HG03060 (cell line): ENCODE measurements at regions not wholly inside any gene's neighbourhood (a gene's known extent, or its start where the extent isn't known, plus 50 kb on each side); places are given as distances from the start of the nearest gene placed in this dataset.
"Not testable (repeated sequence)": the region's sequence is repeated elsewhere in the genome, so short reads cannot be mapped to it uniquely, and the experiment has no call there.

ENCODE experiments used
- ATAC-seq: cut with Tn5 transposase; IDR thresholded peaks from one replicate; pipeline ENCODE4 v1.9.1; 2021; ENCODE audit warnings: low read depth, moderate number of reproducible peaks; ENCODE audit not compliant: unreplicated experiment

DNA sequence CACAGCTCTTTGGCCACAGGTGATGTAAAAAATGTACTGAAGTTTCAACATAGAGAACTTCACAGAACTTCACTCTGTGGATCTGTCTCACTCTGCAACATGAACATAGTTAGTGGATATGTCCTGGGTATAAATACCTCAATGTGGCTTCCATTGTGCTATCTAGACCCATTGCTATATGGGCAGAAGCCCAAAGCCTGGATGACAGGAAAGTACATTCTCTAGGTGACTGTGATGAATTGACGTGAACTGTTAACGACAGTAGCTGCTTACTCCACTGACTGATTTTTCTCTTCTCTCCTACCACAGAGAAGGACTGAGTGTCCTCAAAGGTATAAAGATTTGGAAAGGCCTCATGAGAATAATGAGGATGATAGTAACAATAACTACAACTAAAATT lies 270.1 kb upstream of the FTMT start:
- no peak for ATAC-seq

DNA sequence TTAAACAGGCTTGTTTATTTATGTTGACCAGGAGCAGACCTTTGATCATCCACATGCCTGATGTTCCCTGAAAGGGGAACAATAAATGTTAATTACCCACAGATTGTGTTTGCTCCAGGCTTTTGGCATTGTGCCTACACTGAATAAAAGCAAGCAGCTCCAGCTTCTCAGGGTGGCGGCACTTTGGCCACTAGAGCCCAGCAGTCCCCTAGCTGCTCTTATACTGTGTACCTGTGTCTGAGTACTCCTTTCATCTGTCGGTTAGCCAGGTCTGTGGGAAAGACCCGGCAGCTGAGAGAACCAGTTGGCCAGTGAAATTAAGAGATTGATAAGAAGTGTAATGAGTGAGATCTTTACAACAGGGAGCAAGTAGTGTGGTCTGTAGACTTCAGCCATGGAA lies 254.8 kb upstream of the FTMT start:
- ATAC-seq: no peak

DNA sequence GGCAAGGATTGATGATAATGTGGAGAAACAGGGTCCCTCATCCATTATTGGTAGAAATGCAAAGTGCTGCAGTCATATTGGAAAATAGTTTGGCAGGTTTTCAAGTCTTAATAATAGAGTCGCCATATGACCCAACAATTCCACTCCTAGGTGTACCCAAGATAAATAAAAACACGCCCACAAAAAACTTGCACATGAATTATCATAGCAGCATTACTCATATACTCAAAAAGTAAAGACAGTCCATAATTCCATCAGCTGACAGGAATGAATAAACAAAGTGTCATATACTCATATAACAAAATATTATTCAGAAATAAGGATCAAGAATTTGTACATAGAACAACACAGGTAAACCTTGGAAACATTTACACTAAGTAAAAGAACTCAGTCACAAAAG lies 242.9 kb upstream of the FTMT start:
- ATAC-seq: no peak

DNA sequence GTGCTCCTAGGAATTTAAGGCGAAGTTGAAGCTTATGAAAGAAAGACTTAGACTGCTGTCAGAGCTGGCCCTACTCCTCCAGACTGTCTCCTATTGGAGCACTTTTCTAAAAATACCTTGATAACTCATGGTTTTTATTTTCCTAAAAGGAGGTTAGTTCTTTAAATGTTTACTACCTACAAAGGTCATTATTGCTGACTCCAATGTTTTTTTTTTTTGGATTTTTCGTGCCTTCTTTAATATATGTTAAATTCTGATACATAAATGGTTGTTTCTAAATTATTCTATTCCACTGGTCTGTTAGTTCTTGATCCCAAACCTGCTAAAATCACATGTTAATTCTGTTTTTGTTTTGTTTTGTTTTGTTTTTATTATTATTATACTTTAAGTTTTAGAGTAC lies 227.6 kb upstream of the FTMT start:
- ATAC-seq: no peak

DNA sequence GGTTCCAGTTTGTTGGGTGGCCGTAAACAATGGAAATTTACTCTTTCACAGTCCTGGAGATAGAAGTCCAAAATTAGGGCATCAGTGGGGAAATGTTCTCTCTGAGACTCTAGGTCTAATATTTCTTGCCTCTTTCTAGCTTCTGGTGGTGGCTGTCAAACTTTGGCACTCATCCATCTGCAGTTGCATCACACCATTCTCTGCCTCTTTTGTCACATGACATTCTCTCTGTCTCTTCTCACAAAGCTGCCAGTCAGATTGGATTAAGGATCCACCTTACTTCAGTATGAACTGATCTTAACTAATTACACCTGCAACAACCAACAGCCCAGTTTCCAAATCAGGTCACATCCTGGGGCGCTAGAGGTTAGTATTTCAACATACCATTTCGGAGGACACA lies 222.9 kb upstream of the FTMT start:
- no peak for ATAC-seq

DNA sequence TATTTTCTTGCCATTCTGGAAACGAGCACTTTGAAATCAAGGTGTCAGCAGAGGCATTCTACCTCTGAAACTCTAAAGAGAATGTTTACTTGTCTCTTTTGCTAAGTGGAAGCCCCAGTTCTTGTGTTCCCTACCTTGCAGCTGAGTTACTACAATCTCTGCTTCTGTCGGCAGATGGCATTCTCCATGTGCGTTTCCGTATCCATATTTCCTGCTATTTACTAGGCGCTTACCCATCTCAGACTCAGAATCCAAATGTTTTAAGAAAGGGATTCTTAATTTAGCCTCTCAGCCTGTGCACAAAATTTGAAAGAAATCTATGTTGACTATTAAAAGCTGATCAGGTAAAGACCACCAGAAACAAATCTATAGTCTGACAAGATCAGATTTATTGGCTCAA lies 221.3 kb upstream of the FTMT start:
- no peak for ATAC-seq

GRCh38 chr5:121634946-121635345 lies 216.7 kb upstream of the FTMT start:
- no peak for ATAC-seq

DNA sequence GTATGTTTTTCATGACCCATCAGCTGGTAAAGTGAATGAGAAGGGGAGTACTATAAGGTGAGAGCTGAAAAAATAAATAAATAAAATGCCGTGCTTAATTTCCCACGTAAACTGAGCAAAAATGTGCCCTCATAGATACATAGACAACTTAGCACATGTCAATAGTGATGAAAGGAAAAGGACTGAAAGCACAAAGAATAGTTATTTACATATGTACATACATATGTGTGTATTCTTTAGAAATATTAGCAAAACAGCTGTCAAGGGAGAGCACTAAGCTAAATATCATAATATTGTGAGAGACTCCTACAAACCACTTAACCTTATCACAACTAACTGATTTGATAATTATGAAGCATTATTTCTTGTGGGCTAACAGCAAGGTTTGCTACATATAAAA lies 213.6 kb upstream of the FTMT start:
- no peak for ATAC-seq

- no peak for ATAC-seq
Measured at GRCh38 chr5:121640298-121640697, 211.4 kb upstream of the FTMT start.

- ATAC-seq: no peak
Measured at GRCh38 chr5:121658221-121658620, 193.5 kb upstream of the FTMT start.

GRCh38 chr5:121660142-121660541 lies 191.5 kb upstream of the FTMT start:
- ATAC-seq: no peak

GRCh38 chr5:121665542-121665941 lies 186.1 kb upstream of the FTMT start:
- ATAC-seq: not testable (repeated sequence)

- ATAC-seq: no peak
Measured at GRCh38 chr5:121667292-121667691, 184.4 kb upstream of the FTMT start.

DNA sequence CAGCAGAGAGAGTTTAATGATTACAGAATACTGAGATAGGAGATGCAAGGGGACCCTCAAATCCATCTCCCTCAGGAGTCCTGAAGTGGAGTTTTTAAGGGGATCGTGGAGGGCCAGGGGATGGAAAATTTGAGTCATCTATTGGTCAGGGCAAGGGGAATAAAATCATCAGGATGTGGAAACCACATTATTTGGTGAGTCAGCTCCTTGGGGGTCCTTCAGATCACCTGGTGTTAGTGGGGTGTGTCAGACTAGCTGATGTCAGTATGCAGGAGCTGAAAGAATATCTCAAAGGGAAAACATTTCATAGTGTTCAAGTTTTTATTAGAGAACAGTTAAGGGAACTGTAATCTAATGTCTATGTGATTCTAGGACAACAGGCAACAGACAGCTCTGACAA lies 183.0 kb upstream of the FTMT start:
- ATAC-seq: no peak

- no peak for ATAC-seq
Measured at GRCh38 chr5:121671624-121672023, 180.1 kb upstream of the FTMT start.

GRCh38 chr5:121675924-121676323 lies 175.8 kb upstream of the FTMT start:
- no peak for ATAC-seq

DNA sequence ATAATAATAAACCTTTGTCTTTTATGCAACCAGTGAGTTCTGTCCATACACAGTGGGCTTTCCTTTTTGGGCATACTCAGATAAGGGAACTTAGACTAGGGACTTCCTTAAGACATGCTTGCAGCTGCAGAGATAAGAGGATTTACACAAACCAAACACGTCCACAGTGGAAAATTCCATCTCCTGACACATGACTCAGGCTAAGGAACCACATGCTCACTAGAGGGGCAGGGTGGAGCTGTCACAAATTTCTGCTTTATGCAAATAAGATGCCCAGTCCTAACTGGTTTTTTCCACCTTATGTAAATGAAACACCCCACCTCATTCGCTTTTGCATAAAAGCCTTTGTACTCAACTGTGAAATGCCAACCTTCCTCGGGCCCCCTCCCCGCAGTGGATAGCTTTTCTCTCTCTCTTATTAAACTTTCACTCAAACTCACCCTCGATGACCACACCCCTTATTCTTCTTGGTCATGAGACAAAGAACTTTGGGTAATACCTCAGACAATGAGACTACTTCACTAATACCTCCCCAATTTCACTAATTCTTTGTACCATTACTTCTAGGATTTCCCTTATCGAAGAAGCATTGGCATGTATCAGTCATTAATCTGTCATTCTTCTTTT lies 170.3 kb upstream of the FTMT start:
- ATAC-seq: no peak

DNA sequence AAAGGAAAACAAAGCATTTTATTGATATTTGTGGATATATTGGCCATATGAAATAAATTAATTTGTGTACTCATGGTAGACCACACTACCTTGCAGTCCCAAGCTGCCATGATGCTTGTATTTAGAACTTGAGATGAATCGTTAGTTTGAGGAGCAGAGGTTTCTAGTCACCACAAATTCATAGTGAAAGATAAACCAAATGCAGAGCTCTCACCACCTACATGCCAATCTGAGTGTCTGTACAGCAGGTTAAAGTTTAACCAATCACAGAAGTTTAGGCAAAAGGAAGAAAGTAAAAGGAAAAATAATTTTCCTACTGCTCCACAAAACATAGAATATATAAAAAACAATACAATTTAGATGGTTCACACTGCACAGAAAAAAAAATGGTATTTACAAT lies 163.6 kb upstream of the FTMT start:
- ATAC-seq: no peak

- no peak for ATAC-seq
Measured at GRCh38 chr5:121688781-121689180, 162.9 kb upstream of the FTMT start.

- ATAC-seq: no peak
Measured at GRCh38 chr5:121691478-121691877, 160.2 kb upstream of the FTMT start.

- no peak for ATAC-seq
Measured at GRCh38 chr5:121692158-121692557, 159.5 kb upstream of the FTMT start.

DNA sequence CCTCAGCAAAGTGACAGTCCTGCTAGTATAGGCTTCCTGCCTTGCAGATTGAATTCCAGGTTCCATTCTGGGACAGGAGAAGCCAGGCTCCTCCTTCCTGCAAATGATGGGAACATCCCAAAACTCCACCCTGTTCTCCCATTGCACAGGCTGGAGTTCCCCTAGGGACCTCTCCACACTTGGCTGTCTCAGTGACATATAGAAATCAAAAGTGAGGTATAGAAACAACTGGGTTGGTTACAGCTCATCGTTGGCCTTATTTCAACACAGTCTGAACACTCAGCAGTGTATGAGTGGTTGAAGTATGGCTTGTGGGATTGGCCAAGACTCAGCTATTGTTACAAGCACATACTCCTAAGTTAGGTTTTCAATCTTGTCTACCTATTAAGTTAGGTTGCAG lies 157.8 kb upstream of the FTMT start:
- no peak for ATAC-seq

- no peak for ATAC-seq
Measured at GRCh38 chr5:121695307-121695706, 156.4 kb upstream of the FTMT start.
